ENCODE measurements at regions not wholly inside any gene's neighbourhood (a gene's known extent, or its start where the extent isn't known, plus 50 kb on each side); places are given as distances from the start of the nearest gene placed in this dataset.
"Not testable (repeated sequence)": the region's sequence is repeated elsewhere in the genome, so short reads cannot be mapped to it uniquely, and the experiment has no call there.

- no peaks in the 10 kb centered on the region for H3K27me3 Mint-ChIP-seq
- CTCF ChIA-PET, result no interaction called here
Observed at GRCh38 chr2:241956521-241957110, 87.1 kb downstream of the RTP5 start.

GRCh38 chr2:241957276-241957675, 87.7 kb downstream of the RTP5 start:
- no peak for DNase-seq
- CTCF ChIA-PET, result no interaction called here
- Mint-ChIP-seq H3K36me3 (ENCODE audit: low read depth) (no peaks in the 10 kb centered on the region), H3K9me3 (no peaks in the 10 kb centered on the region), H3K27ac (no peak overlapping the region), H3K27me3 (no peaks in the 10 kb centered on the region), H3K4me3 (no peak overlapping the region), H3K4me1 (peaks cover 3% of the 10 kb centered on the region)
- POLR2A ChIA-PET, result no interaction called here

More at GRCh38 chr2:241956521-241957110, 87.1 kb downstream of the RTP5 start:
- no peaks in the 10 kb centered on the region for H3K4me1 Mint-ChIP-seq
- POLR2A ChIA-PET, result no interaction called here
- H3K9me3 Mint-ChIP-seq, result no peaks in the 10 kb centered on the region
- H3K36me3 Mint-ChIP-seq (ENCODE audit: low read depth), result no peaks in the 10 kb centered on the region
- DNase-seq, result no peak
- H3K4me3 Mint-ChIP-seq, result no peak overlapping the region
- no peak overlapping the region for H3K27ac Mint-ChIP-seq

GRCh38 chr2:241958818-241959545, 89.5 kb downstream of the RTP5 start:
- H3K4me1 Mint-ChIP-seq, result peaks cover 4% of the 10 kb centered on the region
- DNase-seq, result no peak
- no peak overlapping the region for H3K27ac Mint-ChIP-seq
- H3K4me3 Mint-ChIP-seq, result no peak overlapping the region
- H3K9me3 Mint-ChIP-seq, result no peaks in the 10 kb centered on the region
- POLR2A ChIA-PET, result no interaction called here
- no peaks in the 10 kb centered on the region for H3K36me3 Mint-ChIP-seq (ENCODE audit: low read depth)
- CTCF ChIA-PET, result no interaction called here
- H3K27me3 Mint-ChIP-seq, result no peaks in the 10 kb centered on the region

GRCh38 chr2:241959751-241960269, 90.3 kb downstream of the RTP5 start:
- no peaks in the 10 kb centered on the region for H3K36me3 Mint-ChIP-seq (ENCODE audit: low read depth)
- no peaks in the 10 kb centered on the region for H3K27me3 Mint-ChIP-seq
- H3K27ac Mint-ChIP-seq, result no peak overlapping the region
- peaks cover 4% of the 10 kb centered on the region for H3K4me1 Mint-ChIP-seq
- no peak overlapping the region for H3K4me3 Mint-ChIP-seq
- ChIA-PET POLR2A (no interaction called here), CTCF (no interaction called here)
- no peak for DNase-seq
- no peaks in the 10 kb centered on the region for H3K9me3 Mint-ChIP-seq

GRCh38 chr2:241961454-241961853, 91.9 kb downstream of the RTP5 start:
- Mint-ChIP-seq H3K4me1 (peaks cover 17% of the 10 kb centered on the region), H3K27me3 (no peaks in the 10 kb centered on the region), H3K9me3 (no peaks in the 10 kb centered on the region), H3K4me3 (no peak overlapping the region), H3K27ac (no peak overlapping the region), H3K36me3 (ENCODE audit: low read depth) (no peaks in the 10 kb centered on the region)
- no peak for DNase-seq
- CTCF ChIA-PET, result no interaction called here
- POLR2A ChIA-PET, result no interaction called here

GRCh38 chr2:241964133-241964532, 94.6 kb downstream of the RTP5 start:
- H3K9me3 Mint-ChIP-seq, result no peaks in the 10 kb centered on the region
- H3K4me3 Mint-ChIP-seq, result no peak overlapping the region
- CTCF ChIA-PET, result no interaction called here
- POLR2A ChIA-PET, result no interaction called here
- no peak for DNase-seq
- no peak overlapping the region for H3K27ac Mint-ChIP-seq
- no peaks in the 10 kb centered on the region for H3K36me3 Mint-ChIP-seq (ENCODE audit: low read depth)
- no peaks in the 10 kb centered on the region for H3K27me3 Mint-ChIP-seq
- peaks cover 22% of the 10 kb centered on the region for H3K4me1 Mint-ChIP-seq

- H3K9me3 Mint-ChIP-seq, result no peaks in the 10 kb centered on the region
- DNase-seq, result peak; percentile 47
- H3K27ac Mint-ChIP-seq, result peak overlapping the region; percentile 75
- ChIA-PET POLR2A (no interaction called here), CTCF (no interaction called here)
- peak overlapping the region; percentile 57 for H3K4me3 Mint-ChIP-seq
- H3K4me1 Mint-ChIP-seq, result peaks cover 22% of the 10 kb centered on the region
- no peaks in the 10 kb centered on the region for H3K27me3 Mint-ChIP-seq
- H3K36me3 Mint-ChIP-seq (ENCODE audit: low read depth), result no peaks in the 10 kb centered on the region
Observed at GRCh38 chr2:241965931-241966412, 96.4 kb downstream of the RTP5 start.

- Mint-ChIP-seq H3K4me3 (peak overlapping the region; percentile 57), H3K27me3 (no peaks in the 10 kb centered on the region), H3K9me3 (no peaks in the 10 kb centered on the region), H3K27ac (no peak overlapping the region), H3K36me3 (ENCODE audit: low read depth) (no peaks in the 10 kb centered on the region), H3K4me1 (peaks cover 22% of the 10 kb centered on the region)
- DNase-seq, result no peak
- POLR2A ChIA-PET, result no interaction called here
- CTCF ChIA-PET, result no interaction called here
Observed at GRCh38 chr2:241966647-241967466, 97.3 kb downstream of the RTP5 start.

- H3K27me3 Mint-ChIP-seq, result no peaks in the 10 kb centered on the region
- no peaks in the 10 kb centered on the region for H3K36me3 Mint-ChIP-seq (ENCODE audit: low read depth)
- no peak overlapping the region for H3K4me3 Mint-ChIP-seq
- ChIA-PET CTCF (no interaction called here), POLR2A (no interaction called here)
- H3K4me1 Mint-ChIP-seq, result peaks cover 18% of the 10 kb centered on the region
- H3K9me3 Mint-ChIP-seq, result no peaks in the 10 kb centered on the region
- H3K27ac Mint-ChIP-seq, result no peak overlapping the region
- no peak for DNase-seq
Observed at GRCh38 chr2:241967467-241968144, 98.1 kb downstream of the RTP5 start.

GRCh38 chr2:241968417-241968816, 98.9 kb downstream of the RTP5 start:
- H3K9me3 Mint-ChIP-seq, result no peaks in the 10 kb centered on the region
- no peak overlapping the region for H3K27ac Mint-ChIP-seq
- CTCF ChIA-PET, result no interaction called here
- H3K4me3 Mint-ChIP-seq, result no peak overlapping the region
- H3K27me3 Mint-ChIP-seq, result no peaks in the 10 kb centered on the region
- DNase-seq, result no peak
- H3K36me3 Mint-ChIP-seq (ENCODE audit: low read depth), result no peaks in the 10 kb centered on the region
- peaks cover 18% of the 10 kb centered on the region for H3K4me1 Mint-ChIP-seq
- POLR2A ChIA-PET, result no interaction called here

GRCh38 chr2:241969182-241969581, 99.7 kb downstream of the RTP5 start:
- H3K36me3 Mint-ChIP-seq (ENCODE audit: low read depth); H3K9me3 Mint-ChIP-seq; DNase-seq; H3K27ac Mint-ChIP-seq; H3K4me3 Mint-ChIP-seq; CTCF ChIA-PET; POLR2A ChIA-PET; H3K27me3 Mint-ChIP-seq: not testable (repeated sequence)
- H3K4me1 Mint-ChIP-seq, result peaks cover 18% of the 10 kb centered on the region

- CTCF ChIA-PET, result no interaction called here
- POLR2A ChIA-PET, result no interaction called here
- Mint-ChIP-seq H3K9me3 (no peaks in the 10 kb centered on the region), H3K36me3 (ENCODE audit: low read depth) (no peaks in the 10 kb centered on the region), H3K27ac (no peak overlapping the region), H3K4me3 (no peak overlapping the region), H3K4me1 (peaks cover 13% of the 10 kb centered on the region), H3K27me3 (no peaks in the 10 kb centered on the region)
- no peak for DNase-seq
Observed at GRCh38 chr2:241970716-241971115, 101.2 kb downstream of the RTP5 start.

GRCh38 chr2:241974096-241974495, 104.6 kb downstream of the RTP5 start:
- DNase-seq, result no peak
- Mint-ChIP-seq H3K9me3 (no peaks in the 10 kb centered on the region), H3K4me3 (no peak overlapping the region), H3K36me3 (ENCODE audit: low read depth) (no peaks in the 10 kb centered on the region), H3K27me3 (no peaks in the 10 kb centered on the region), H3K27ac (no peak overlapping the region), H3K4me1 (no peaks in the 10 kb centered on the region)
- ChIA-PET CTCF (no interaction called here), POLR2A (no interaction called here)
